GM18519 (cell line): ENCODE measurements at regions not wholly inside any gene's neighbourhood (a gene's known extent, or its start where the extent isn't known, plus 50 kb on each side); places are given as distances from the start of the nearest gene placed in this dataset.

ENCODE experiments used
- ATAC-seq: cut with Tn5 transposase; IDR thresholded peaks from one replicate; pipeline ENCODE4 v1.9.1; 2021; ENCODE audit warnings: mild to moderate bottlenecking, moderate library complexity; ENCODE audit not compliant: unreplicated experiment, low FRiP score

GRCh38 chr11:127230392-127230791, 229.8 kb upstream of the KIRREL3 start:
- ATAC-seq = no peak

GRCh38 chr11:127226949-127227348, 226.4 kb upstream of the KIRREL3 start:
- no peak for ATAC-seq

DNA sequence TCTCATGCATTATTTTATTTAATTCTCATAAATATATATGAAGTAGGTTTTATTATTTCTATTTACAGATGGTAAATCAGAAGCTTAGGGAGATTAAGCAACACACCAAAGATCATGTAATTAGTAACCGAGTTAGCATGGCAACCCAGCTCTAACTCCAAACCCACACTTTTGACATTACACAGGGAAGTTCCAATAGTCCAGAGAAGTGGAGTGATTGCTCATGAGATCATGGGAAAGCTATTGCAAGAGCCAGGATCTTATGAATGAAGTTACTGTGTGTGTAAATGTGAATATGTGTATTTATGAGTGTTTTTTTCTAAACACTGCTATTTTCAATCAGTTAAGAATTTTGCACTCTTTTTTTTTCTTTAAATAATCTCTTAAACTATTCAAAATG, 225.8 kb upstream of the KIRREL3 start:
- no peak for ATAC-seq

- no peak for ATAC-seq
These were observed 225.0 kb upstream of the KIRREL3 start for GRCh38 chr11:127225619-127226018.

GRCh38 chr11:127224276-127224675, 223.7 kb upstream of the KIRREL3 start:
- ATAC-seq = no peak

GRCh38 chr11:127223633-127224032, 223.1 kb upstream of the KIRREL3 start:
- ATAC-seq = no peak

DNA sequence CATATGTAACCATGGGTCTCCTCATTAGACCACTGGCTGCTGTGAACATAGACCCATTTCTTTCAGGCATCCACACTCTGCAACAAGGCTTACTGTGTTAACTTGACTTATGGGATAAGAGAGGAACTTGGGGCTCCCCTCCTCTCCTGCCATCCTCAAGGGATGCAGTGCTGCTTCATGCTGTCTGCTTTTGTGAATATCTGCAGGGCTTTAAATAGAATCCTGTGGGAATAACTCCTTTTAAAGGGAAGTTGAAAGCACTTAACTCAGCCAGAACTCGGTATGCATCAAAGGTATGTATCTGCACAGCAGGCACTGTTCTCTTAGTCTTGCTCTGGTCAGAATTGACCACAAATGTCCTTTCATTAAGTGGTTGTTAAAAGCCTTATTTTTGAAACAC, 222.5 kb upstream of the KIRREL3 start:
- ATAC-seq = no peak

- ATAC-seq = no peak
These were observed 219.1 kb upstream of the KIRREL3 start for GRCh38 chr11:127219704-127220103.

GRCh38 chr11:127218275-127218608, 217.7 kb upstream of the KIRREL3 start:
- ATAC-seq = no peak

- no peak for ATAC-seq
These were observed 217.1 kb upstream of the KIRREL3 start for GRCh38 chr11:127217452-127218274.

DNA sequence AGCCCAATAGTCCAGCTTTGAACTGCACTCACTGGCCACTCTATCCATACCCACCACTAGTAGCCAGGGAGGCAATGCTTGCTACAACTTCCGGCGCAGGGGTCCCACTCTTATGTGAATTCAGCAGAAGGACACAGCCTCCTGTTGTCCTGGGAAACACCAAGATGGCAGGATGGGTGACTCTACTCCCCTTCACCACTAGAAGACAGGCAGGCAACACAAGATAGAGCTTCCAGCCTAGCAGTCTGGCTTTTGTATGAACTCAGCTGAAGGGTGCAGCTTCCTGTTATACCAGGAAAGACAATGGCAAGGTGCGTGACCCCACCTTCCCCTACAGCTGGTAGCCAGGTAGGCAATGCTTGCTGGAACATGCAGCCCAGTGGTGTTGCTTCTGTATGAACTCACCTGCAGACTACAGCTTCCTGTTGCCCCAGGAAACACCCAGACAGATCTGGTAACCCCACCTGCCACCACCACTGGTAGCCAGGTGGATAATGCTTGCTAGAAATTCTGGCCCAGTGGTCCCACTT, 205.2 kb upstream of the KIRREL3 start:
- ATAC-seq = no peak

GRCh38 chr11:127203490-127203889, 202.9 kb upstream of the KIRREL3 start:
- no peak for ATAC-seq

DNA sequence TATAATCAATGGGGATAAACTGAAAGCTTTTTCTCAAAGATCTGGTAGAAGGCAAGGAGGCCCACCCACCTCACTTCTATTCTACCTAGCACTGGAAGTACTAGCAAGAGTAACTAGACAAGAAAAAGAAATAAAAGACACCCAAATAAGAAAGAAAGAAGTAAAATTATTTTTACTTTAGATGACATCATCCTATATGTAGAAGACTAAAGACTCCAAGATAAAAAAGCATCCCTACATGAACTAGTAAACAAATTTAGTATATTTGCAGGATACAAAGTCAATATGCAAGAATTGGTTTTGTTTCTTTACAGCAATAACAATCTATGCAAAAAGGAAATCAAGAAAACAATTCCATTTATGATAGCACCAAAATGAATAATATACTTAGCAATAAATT, 201.5 kb upstream of the KIRREL3 start:
- no peak for ATAC-seq

- no peak for ATAC-seq
These were observed 198.8 kb upstream of the KIRREL3 start for GRCh38 chr11:127199306-127199801.

DNA sequence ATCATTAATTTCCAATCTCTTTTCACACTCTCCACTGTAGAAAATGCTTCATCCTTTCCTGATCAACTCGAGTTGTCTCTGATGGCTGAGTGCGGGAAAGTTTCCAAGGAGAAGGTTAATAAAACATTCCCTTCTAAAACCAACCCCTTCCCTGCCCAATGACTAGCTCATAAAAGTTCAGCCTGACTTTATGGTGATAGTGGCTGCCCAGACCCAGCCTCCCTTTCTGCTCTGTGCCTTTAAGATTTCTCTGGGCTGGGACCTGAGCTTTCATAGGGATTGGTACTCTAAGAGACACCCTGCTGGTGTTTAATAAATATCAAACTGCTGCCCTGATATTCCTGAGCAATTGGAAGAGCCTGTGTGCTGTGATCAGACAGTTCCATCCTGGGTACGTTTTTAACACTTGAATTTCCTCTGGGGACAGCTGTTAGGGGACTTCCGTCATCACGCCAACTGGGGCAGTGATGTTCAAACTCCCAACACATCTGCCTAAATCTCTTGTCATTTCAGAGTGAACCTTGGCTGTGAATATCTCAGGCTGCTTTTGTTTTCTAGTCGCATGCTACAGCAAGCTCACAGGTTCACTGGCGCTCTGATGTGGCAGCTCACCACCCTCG, 195.0 kb upstream of the KIRREL3 start:
- no peak for ATAC-seq

DNA sequence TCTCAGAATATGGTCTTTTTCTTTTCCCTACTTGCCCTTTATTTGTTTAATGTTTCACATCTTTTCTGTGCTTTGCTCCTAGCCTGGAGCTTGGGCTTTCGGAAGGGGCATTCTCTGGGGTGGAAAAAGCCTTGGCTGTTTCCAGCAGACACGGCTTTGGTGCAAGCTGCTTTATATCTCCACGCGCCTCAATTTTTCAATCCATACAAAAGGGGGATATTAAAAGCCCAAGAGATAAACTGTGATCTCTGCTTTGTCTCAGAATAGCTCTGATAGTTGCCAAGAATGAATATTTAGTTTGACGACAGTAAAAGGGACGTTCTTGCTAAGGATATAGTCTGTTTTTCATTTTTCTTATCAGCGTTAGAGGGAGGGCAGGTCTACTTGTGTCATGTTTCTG, 194.0 kb upstream of the KIRREL3 start:
- no peak for ATAC-seq

- no peak for ATAC-seq
These were observed 193.4 kb upstream of the KIRREL3 start for GRCh38 chr11:127193950-127194349.

- no peak for ATAC-seq
These were observed 191.1 kb upstream of the KIRREL3 start for GRCh38 chr11:127191689-127192088.

GRCh38 chr11:127191261-127191660, 190.7 kb upstream of the KIRREL3 start:
- no peak for ATAC-seq

- no peak for ATAC-seq
These were observed 182.1 kb upstream of the KIRREL3 start for GRCh38 chr11:127182586-127183203.

DNA sequence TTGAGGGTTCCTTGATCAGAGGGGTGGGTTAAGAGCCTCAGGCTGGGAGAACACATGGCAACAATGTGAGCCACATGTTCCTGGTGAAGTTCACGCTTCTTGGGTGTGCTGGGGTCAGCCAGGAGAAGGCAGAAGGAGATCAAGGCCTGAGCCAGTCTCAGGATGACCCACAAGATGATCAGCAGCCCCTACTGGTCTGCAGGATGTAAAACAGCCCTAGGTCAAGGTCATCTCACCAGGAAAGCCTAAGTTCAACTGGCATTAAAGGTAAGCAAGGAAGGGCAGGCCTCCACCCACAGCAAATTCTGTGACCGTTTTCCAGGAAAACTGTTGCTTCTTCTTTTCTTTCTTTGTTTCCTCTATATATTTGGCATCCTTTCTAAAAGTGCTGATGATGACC, 156.7 kb upstream of the KIRREL3 start:
- no peak for ATAC-seq
